HL-60 (cell line): ENCODE measurements at regions not wholly inside any gene's neighbourhood (a gene's known extent, or its start where the extent isn't known, plus 50 kb on each side); places are given as distances from the start of the nearest gene placed in this dataset.

Experiments used
- DNase-seq, 2 experiments: peaks; one replicate each; pipeline ENCODE4 v3.0.0-alpha.2; 2010 to 2020; ENCODE audit warnings: low read depth in 1 of 2, low spot score in 1 of 2
- H3K27ac ChIP-seq: fragments of 250-450 bp; sonication (Bioruptor Pico); replicated peaks from 2 replicates; pipeline ENCODE4 v1.5.1; 2020; ENCODE audit warnings: mild to moderate bottlenecking, moderate library complexity
- H3K27me3 ChIP-seq: fragments of 250-450 bp; sonication (Bioruptor Pico); 2 replicates; pipeline ENCODE4 v1.5.1; 2021; ENCODE audit warnings: mild to moderate bottlenecking, moderate library complexity; ENCODE audit not compliant: insufficient read depth, poor library complexity, severe bottlenecking
- H3K4me3 ChIP-seq: replicated peaks from 2 replicates; pipeline ENCODE4 v1.5.1; 2011; ENCODE audit warnings: mild to moderate bottlenecking, control low read depth, low read length; ENCODE audit not compliant: insufficient read depth
- CTCF ChIP-seq: IDR thresholded peaks from one replicate; pipeline ENCODE4 v1.5.1; 2011; ENCODE audit warnings: low read length, control low read depth, inconsistent platforms; ENCODE audit not compliant: insufficient read depth
- GABPA ChIP-seq: IDR thresholded peaks from 2 replicates; pipeline ENCODE4 v1.6.1; 2012; ENCODE audit warnings: low read depth
- POLR2AphosphoS5 ChIP-seq: IDR thresholded peaks from 2 replicates; pipeline ENCODE4 v1.6.1; 2012; ENCODE audit warnings: low read depth
- SPI1 ChIP-seq: IDR thresholded peaks from 2 replicates; pipeline ENCODE4 v1.6.1; 2012; ENCODE audit warnings: low read depth, mild to moderate bottlenecking, borderline replicate concordance
- TF ChIP-seq, protein P1 (sequence below): IDR thresholded peaks from 2 replicates; pipeline ENCODE4 v1.6.1; 2012; ENCODE audit warnings: low read depth; ENCODE audit not compliant: insufficient replicate concordance

GRCh38 chr3:16741890-16742289 lies 136.7 kb upstream of the DAZL start:
- TF ChIP-seq SPI1 = no peak
- TF ChIP-seq, protein P1, sequence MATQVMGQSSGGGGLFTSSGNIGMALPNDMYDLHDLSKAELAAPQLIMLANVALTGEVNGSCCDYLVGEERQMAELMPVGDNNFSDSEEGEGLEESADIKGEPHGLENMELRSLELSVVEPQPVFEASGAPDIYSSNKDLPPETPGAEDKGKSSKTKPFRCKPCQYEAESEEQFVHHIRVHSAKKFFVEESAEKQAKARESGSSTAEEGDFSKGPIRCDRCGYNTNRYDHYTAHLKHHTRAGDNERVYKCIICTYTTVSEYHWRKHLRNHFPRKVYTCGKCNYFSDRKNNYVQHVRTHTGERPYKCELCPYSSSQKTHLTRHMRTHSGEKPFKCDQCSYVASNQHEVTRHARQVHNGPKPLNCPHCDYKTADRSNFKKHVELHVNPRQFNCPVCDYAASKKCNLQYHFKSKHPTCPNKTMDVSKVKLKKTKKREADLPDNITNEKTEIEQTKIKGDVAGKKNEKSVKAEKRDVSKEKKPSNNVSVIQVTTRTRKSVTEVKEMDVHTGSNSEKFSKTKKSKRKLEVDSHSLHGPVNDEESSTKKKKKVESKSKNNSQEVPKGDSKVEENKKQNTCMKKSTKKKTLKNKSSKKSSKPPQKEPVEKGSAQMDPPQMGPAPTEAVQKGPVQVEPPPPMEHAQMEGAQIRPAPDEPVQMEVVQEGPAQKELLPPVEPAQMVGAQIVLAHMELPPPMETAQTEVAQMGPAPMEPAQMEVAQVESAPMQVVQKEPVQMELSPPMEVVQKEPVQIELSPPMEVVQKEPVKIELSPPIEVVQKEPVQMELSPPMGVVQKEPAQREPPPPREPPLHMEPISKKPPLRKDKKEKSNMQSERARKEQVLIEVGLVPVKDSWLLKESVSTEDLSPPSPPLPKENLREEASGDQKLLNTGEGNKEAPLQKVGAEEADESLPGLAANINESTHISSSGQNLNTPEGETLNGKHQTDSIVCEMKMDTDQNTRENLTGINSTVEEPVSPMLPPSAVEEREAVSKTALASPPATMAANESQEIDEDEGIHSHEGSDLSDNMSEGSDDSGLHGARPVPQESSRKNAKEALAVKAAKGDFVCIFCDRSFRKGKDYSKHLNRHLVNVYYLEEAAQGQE = no peak
- TF ChIP-seq CTCF = no peak
- no peak for DNase-seq
- Histone ChIP-seq H3K27ac (no peak overlapping the region), H3K4me3 (no peak overlapping the region), H3K27me3 (no peaks in the 10 kb centered on the region)

DNA sequence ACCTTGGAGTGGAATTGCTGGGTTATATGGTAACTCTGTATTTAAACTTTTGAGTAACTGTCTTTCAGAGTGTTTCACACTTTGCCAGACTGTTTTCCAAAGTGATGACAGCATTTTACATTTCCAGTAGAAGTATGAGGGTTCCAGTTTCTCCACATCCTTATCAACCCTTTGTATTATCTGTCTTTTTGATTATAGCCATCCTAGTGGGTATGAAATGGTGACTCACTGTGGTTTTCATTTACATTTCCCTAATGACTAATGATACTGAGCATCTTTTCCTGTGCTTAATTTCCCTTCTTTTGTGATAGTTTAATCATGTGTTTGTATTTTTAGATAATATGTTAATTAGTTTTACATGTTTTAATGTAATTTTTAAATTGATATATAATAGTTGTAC lies 138.1 kb upstream of the DAZL start:
- TF ChIP-seq POLR2AphosphoS5 = no peak
- Histone ChIP-seq H3K27ac (no peak overlapping the region), H3K4me3 (no peak overlapping the region), H3K27me3 (no peaks in the 10 kb centered on the region)
- DNase-seq = no peak

DNA sequence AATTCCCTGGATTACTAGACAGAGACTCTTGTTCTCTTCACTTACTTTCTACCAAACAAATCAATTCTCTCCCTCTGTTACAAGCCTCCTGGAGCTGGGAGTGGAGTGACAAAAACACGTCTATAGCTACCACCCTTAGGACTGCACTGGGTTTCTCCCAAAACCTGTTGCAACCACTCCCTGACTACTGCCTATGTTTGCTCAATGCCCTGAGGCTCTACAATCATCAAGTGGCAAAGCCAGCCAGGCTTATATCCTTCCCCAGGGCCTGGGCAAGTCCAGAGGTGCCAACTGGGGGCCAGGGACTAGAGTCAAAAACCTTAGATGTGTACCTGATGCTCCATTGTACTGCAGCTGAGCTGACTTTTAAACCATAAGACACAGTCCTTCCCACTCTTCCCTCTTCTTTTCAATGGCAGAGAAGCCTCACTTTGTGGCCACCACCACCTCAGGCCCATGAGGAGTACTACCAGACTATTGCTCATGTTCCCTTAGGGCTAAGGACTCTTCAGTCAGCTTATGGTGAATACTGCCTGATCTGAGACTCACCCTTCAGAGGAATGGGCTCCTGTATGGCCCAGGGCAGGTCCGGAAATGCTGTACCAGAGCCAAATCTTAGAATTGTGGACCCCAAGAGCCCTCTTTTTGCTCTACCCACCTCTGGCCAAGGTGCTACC lies 125.4 kb upstream of the PLCL2 start:
- no peaks in the 10 kb centered on the region for H3K27me3 ChIP-seq
- TF ChIP-seq, protein P1 = no peak
- TF ChIP-seq SPI1 (no peak), POLR2AphosphoS5 (no peak), CTCF (no peak), GABPA (no peak)
- H3K27ac ChIP-seq = no peak overlapping the region
- H3K4me3 ChIP-seq = no peak overlapping the region
- no peak for DNase-seq

GRCh38 chr3:16761571-16761970 lies 123.2 kb upstream of the PLCL2 start:
- no peak overlapping the region for H3K27ac ChIP-seq
- no peak overlapping the region for H3K4me3 ChIP-seq
- TF ChIP-seq CTCF (no peak), GABPA (no peak), POLR2AphosphoS5 (no peak), SPI1 (no peak)
- TF ChIP-seq, protein P1 = no peak
- DNase-seq = no peak
- no peaks in the 10 kb centered on the region for H3K27me3 ChIP-seq
